ENCODE measurements at regions not wholly inside any gene's neighbourhood (a gene's known extent, or its start where the extent isn't known, plus 50 kb on each side); places are given as distances from the start of the nearest gene placed in this dataset.

DNA sequence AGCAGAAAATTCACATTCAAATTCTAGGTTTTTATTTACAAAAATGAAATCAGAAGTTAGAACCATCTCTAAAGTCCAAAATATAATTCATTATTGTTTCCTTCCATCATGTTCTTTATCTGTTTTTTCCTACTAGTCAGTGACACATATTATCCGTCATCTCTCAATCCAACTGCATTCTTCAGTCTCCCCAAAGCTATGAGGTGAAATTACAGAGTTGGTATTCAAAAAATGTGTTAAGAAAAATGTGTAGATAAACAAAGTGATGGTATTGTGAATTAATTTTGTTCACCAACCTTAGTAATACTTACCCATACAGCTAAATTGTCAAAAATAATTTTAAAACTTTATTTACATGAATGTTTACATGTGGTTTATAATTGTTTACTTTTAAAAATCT, 448.7 kb upstream of the MIR17HG start:
- no peak for TF ChIP-seq EZH2phosphoT487 (IDR thresholded peaks at IDR 0.05; ENCODE audit: borderline replicate concordance, low read length)
- TF ChIP-seq, protein P1, sequence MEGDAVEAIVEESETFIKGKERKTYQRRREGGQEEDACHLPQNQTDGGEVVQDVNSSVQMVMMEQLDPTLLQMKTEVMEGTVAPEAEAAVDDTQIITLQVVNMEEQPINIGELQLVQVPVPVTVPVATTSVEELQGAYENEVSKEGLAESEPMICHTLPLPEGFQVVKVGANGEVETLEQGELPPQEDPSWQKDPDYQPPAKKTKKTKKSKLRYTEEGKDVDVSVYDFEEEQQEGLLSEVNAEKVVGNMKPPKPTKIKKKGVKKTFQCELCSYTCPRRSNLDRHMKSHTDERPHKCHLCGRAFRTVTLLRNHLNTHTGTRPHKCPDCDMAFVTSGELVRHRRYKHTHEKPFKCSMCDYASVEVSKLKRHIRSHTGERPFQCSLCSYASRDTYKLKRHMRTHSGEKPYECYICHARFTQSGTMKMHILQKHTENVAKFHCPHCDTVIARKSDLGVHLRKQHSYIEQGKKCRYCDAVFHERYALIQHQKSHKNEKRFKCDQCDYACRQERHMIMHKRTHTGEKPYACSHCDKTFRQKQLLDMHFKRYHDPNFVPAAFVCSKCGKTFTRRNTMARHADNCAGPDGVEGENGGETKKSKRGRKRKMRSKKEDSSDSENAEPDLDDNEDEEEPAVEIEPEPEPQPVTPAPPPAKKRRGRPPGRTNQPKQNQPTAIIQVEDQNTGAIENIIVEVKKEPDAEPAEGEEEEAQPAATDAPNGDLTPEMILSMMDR (IDR thresholded peaks at IDR 0.05; ENCODE audit: low read depth, low read length, poor library complexity, severe bottlenecking), result no peak
- Histone ChIP-seq H3K9me2 (replicated peaks; ENCODE audit: control insufficient read depth, low read length) (no peaks in the 10 kb centered on the region), H3K9me3 (ENCODE audit: control insufficient read depth, insufficient read depth, low read length) (no peaks in the 10 kb centered on the region), H3K36me3 (ENCODE audit: control insufficient read depth, low read length) (no peaks in the 10 kb centered on the region), H3K27me3 (ENCODE audit: control insufficient read depth, low read length) (no peaks in the 10 kb centered on the region), H3F3A (ENCODE audit: control insufficient read depth, insufficient read depth) (no peaks in the 10 kb centered on the region), H3K4me2 (ENCODE audit: low read length) (no peak overlapping the region), H3K4me3 (ENCODE audit: low read length) (no peak overlapping the region), H3K27ac (ENCODE audit: low read depth, low read length) (no peak overlapping the region), H3K4me1 (ENCODE audit: control insufficient read depth, low read length) (no peaks in the 10 kb centered on the region), H4K20me1 (ENCODE audit: control insufficient read depth, insufficient read depth, low read depth, low read length) (no peaks in the 10 kb centered on the region), H3K79me2 (ENCODE audit: control insufficient read depth, low read length) (no peaks in the 10 kb centered on the region)

DNA sequence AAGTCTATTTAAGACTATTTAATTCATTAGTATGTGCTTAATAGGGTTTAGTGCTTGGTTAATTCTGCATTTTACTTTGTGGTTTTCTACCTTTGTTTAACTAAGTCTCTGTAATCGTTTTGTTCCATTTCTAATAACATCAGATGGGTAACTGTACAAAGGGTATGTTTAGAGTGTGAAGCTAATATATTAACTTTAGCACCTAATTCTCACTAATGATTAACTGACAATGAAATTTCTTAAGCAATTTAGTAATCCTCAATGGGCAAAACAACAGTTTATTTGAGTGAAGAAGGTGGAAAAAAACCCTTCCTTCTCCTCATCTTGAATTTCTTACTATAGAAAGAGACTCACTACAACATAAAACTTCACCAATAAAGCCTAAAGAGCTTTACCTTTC, 448.1 kb upstream of the MIR17HG start:
- no peaks in the 10 kb centered on the region for H3K4me1 ChIP-seq (ENCODE audit: control insufficient read depth, low read length)
- H3K27me3 ChIP-seq (ENCODE audit: control insufficient read depth, low read length), result no peaks in the 10 kb centered on the region
- H4K20me1 ChIP-seq (ENCODE audit: control insufficient read depth, insufficient read depth, low read depth, low read length), result no peaks in the 10 kb centered on the region
- no peak overlapping the region for H3K27ac ChIP-seq (ENCODE audit: low read depth, low read length)
- no peak overlapping the region for H3K4me2 ChIP-seq (ENCODE audit: low read length)
- no peaks in the 10 kb centered on the region for H3K79me2 ChIP-seq (ENCODE audit: control insufficient read depth, low read length)
- H3K9me2 ChIP-seq (replicated peaks; ENCODE audit: control insufficient read depth, low read length), result no peaks in the 10 kb centered on the region
- H3K36me3 ChIP-seq (ENCODE audit: control insufficient read depth, low read length), result no peaks in the 10 kb centered on the region
- no peaks in the 10 kb centered on the region for H3F3A ChIP-seq (ENCODE audit: control insufficient read depth, insufficient read depth)
- H3K9me3 ChIP-seq (ENCODE audit: control insufficient read depth, insufficient read depth, low read length), result no peaks in the 10 kb centered on the region
- no peak overlapping the region for H3K4me3 ChIP-seq (ENCODE audit: low read length)
- TF ChIP-seq EZH2phosphoT487 (IDR thresholded peaks at IDR 0.05; ENCODE audit: borderline replicate concordance, low read length), result no peak
- TF ChIP-seq, protein P1 (IDR thresholded peaks at IDR 0.05; ENCODE audit: low read depth, low read length, poor library complexity, severe bottlenecking), result no peak

DNA sequence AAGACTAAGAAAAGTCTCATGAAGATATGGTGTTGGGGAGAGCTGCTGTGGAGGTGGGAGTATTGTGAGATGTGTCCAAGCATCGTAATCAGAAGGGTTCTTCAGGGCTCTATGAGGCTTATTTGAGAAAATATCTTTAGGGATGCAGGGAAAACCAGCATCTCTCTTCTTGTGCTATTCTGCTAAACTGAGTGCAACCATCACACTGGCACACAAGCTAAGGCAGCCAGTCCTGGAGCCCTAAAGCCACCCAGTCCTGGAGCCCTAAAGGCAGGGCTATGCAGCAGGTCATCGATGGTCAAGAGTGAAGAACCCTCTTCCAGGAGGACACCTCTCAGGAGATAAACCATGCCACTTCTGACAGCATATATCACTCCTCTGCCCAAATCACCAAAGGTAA, 445.2 kb upstream of the MIR17HG start:
- Histone ChIP-seq H3K9me2 (replicated peaks; ENCODE audit: control insufficient read depth, low read length) (no peaks in the 10 kb centered on the region), H4K20me1 (ENCODE audit: control insufficient read depth, insufficient read depth, low read depth, low read length) (no peaks in the 10 kb centered on the region), H3K4me3 (ENCODE audit: low read length) (no peak overlapping the region), H3K9me3 (ENCODE audit: control insufficient read depth, insufficient read depth, low read length) (no peaks in the 10 kb centered on the region), H3K27me3 (ENCODE audit: control insufficient read depth, low read length) (no peaks in the 10 kb centered on the region), H3K4me2 (ENCODE audit: low read length) (no peak overlapping the region), H3K36me3 (ENCODE audit: control insufficient read depth, low read length) (no peaks in the 10 kb centered on the region), H3K79me2 (ENCODE audit: control insufficient read depth, low read length) (no peaks in the 10 kb centered on the region), H3F3A (ENCODE audit: control insufficient read depth, insufficient read depth) (no peaks in the 10 kb centered on the region), H3K27ac (ENCODE audit: low read depth, low read length) (no peak overlapping the region), H3K4me1 (ENCODE audit: control insufficient read depth, low read length) (no peaks in the 10 kb centered on the region)
- TF ChIP-seq, protein P1 (IDR thresholded peaks at IDR 0.05; ENCODE audit: low read depth, low read length, poor library complexity, severe bottlenecking), result no peak
- TF ChIP-seq EZH2phosphoT487 (IDR thresholded peaks at IDR 0.05; ENCODE audit: borderline replicate concordance, low read length), result no peak

GRCh38 chr13:90906554-90906953, 440.9 kb upstream of the MIR17HG start:
- Histone ChIP-seq H3K36me3 (ENCODE audit: control insufficient read depth, low read length) (no peaks in the 10 kb centered on the region), H3K27ac (ENCODE audit: low read depth, low read length) (no peak overlapping the region), H3F3A (ENCODE audit: control insufficient read depth, insufficient read depth) (no peaks in the 10 kb centered on the region), H3K4me2 (ENCODE audit: low read length) (no peak overlapping the region), H3K27me3 (ENCODE audit: control insufficient read depth, low read length) (no peaks in the 10 kb centered on the region), H3K9me3 (ENCODE audit: control insufficient read depth, insufficient read depth, low read length) (no peaks in the 10 kb centered on the region), H3K9me2 (replicated peaks; ENCODE audit: control insufficient read depth, low read length) (no peaks in the 10 kb centered on the region), H3K79me2 (ENCODE audit: control insufficient read depth, low read length) (no peaks in the 10 kb centered on the region), H4K20me1 (ENCODE audit: control insufficient read depth, insufficient read depth, low read depth, low read length) (no peaks in the 10 kb centered on the region), H3K4me1 (ENCODE audit: control insufficient read depth, low read length) (no peaks in the 10 kb centered on the region), H3K4me3 (ENCODE audit: low read length) (no peak overlapping the region)
- TF ChIP-seq EZH2phosphoT487 (IDR thresholded peaks at IDR 0.05; ENCODE audit: borderline replicate concordance, low read length), result no peak
- TF ChIP-seq, protein P1 (IDR thresholded peaks at IDR 0.05; ENCODE audit: low read depth, low read length, poor library complexity, severe bottlenecking), result no peak
